PC-3 (cell line): ENCODE measurements at regions not wholly inside any gene's neighbourhood (a gene's known extent, or its start where the extent isn't known, plus 50 kb on each side); places are given as distances from the start of the nearest gene placed in this dataset.
"Not testable (repeated sequence)": the region's sequence is repeated elsewhere in the genome, so short reads cannot be mapped to it uniquely, and the experiment has no call there.

Experiments used
- ATAC-seq: fragments of 200-7000 bp; cut with Tn5 transposase; 2 replicates; pipeline ENCODE4 v1.9.1; 2020; ENCODE audit warnings: mild to moderate bottlenecking, moderate library complexity
- BruUV-seq: library from RNA; stranded (reverse); fragments of 400-500 nt; replicated peaks from 2 replicates; lab custom pipeline; 2021; lab: Mats Ljungman, UMichigan
- CTCF ChIA-PET: fragments of 300-600 bp; sonication (Branson Sonifier 250); formaldehyde crosslinking; loops from one replicate; lab custom pipeline; 2022; ENCODE audit warnings: antibody characterized with exemption; lab: Charles Lee
- POLR2A ChIA-PET: fragments of 300-600 bp; sonication (Branson Sonifier 250); formaldehyde crosslinking; loops from one replicate; lab custom pipeline; 2022; ENCODE audit warnings: antibody characterized with exemption; ENCODE audit not compliant: unreplicated experiment; lab: Charles Lee
- DNase-seq: peaks from one replicate; pipeline ENCODE4 v3.0.0-alpha.2; 2015
- H2AFZ ChIP-seq: fragments of 300-600 bp; sonication (generic); 2 replicates; pipeline ENCODE4 v1.6.0; 2016; ENCODE audit warnings: antibody characterized with exemption, low read length
- H3F3A ChIP-seq: fragments of 300-600 bp; sonication (generic); one replicate; pipeline ENCODE4 v1.6.0; 2017; ENCODE audit warnings: antibody characterized with exemption, low read length, control low read depth, mild to moderate bottlenecking; ENCODE audit not compliant: unreplicated experiment
- H3K27ac ChIP-seq: fragments of 300-600 bp; sonication (generic); 2 replicates; pipeline ENCODE4 v1.5.1; 2016; ENCODE audit warnings: mild to moderate bottlenecking, low read length
- H3K27me3 ChIP-seq: fragments of 300-600 bp; sonication (generic); 2 replicates; pipeline ENCODE4 v1.6.1; 2016; ENCODE audit warnings: low read length, mixed read lengths
- H3K36me3 ChIP-seq: fragments of 300-600 bp; sonication (generic); 2 replicates; pipeline ENCODE4 v1.6.1; 2016; ENCODE audit warnings: low read depth, mixed run types, low read length, mixed read lengths
- H3K4me1 ChIP-seq: fragments of 300-600 bp; sonication (generic); 2 replicates; pipeline ENCODE4 v1.5.1; 2016; ENCODE audit warnings: low read length; ENCODE audit not compliant: insufficient read depth
- H3K4me2 ChIP-seq: fragments of 300-600 bp; sonication (generic); 2 replicates; pipeline ENCODE4 v1.6.0; 2016; ENCODE audit warnings: low read length
- H3K4me3 ChIP-seq: fragments of 300-600 bp; sonication (generic); 2 replicates; pipeline ENCODE4 v1.5.1; 2016; ENCODE audit warnings: mild to moderate bottlenecking, low read length, mixed read lengths
- H3K79me2 ChIP-seq: fragments of 300-600 bp; sonication (generic); 2 replicates; pipeline ENCODE4 v1.6.1; 2017; ENCODE audit warnings: low read length, mixed read lengths
- H3K9ac ChIP-seq: fragments of 300-600 bp; sonication (generic); 2 replicates; pipeline ENCODE4 v1.6.0; 2016; ENCODE audit warnings: mild to moderate bottlenecking, low read length
- H3K9me2 ChIP-seq: fragments of 300-600 bp; sonication (generic); replicated peaks from 2 replicates; pipeline ENCODE4 v1.6.1; 2016; ENCODE audit warnings: mixed run types, low read length, mixed read lengths
- H3K9me3 ChIP-seq: fragments of 300-600 bp; sonication (generic); 2 replicates; pipeline ENCODE4 v1.6.1; 2016; ENCODE audit warnings: low read length, mixed read lengths
- H4K20me1 ChIP-seq: fragments of 300-600 bp; sonication (generic); 2 replicates; pipeline ENCODE4 v1.6.1; 2016; ENCODE audit warnings: low read length, mixed read lengths
- CTCF ChIP-seq: fragments of 300-600 bp; sonication (generic); conservative IDR thresholded peaks from 2 replicates; pipeline ENCODE4 v1.5.1; 2017; ENCODE audit warnings: antibody characterized with exemption, low read depth, mild to moderate bottlenecking, low read length
- EZH2 ChIP-seq: fragments of 300-600 bp; sonication (generic); IDR thresholded peaks from one replicate; pipeline ENCODE4 v1.6.1; 2017; ENCODE audit warnings: antibody characterized with exemption, mild to moderate bottlenecking, low read length; ENCODE audit not compliant: unreplicated experiment
- EZH2phosphoT487 ChIP-seq: fragments of 300-600 bp; sonication (generic); IDR thresholded peaks from 2 replicates; pipeline ENCODE4 v1.6.1; 2018; ENCODE audit warnings: mild to moderate bottlenecking, antibody characterized with exemption, low read length, borderline replicate concordance
- intact Hi-C: fragments of 100-400 bp; cut with micrococcal nuclease; formaldehyde crosslinking; loops from 2 replicates; pipeline ENCODE4 v1.9.0; 2023

GRCh38 chr6:168935628-168936010, 318.0 kb downstream of the THBS2 start:
- Histone ChIP-seq H3K4me3 (no peak overlapping the region), H3K27ac (no peak overlapping the region), H4K20me1 (no peaks in the 10 kb centered on the region), H3K4me2 (no peak overlapping the region), H3K36me3 (no peaks in the 10 kb centered on the region), H3K9me2 (no peaks in the 10 kb centered on the region), H3K9me3 (no peaks in the 10 kb centered on the region), H3K27me3 (peaks cover 34% of the 10 kb centered on the region), H3K4me1 (no peaks in the 10 kb centered on the region), H3F3A (no peaks in the 10 kb centered on the region), H2AFZ (no peak overlapping the region), H3K9ac (no peak overlapping the region), H3K79me2 (no peaks in the 10 kb centered on the region)
- DNase-seq (no peak), ATAC-seq (no peak)
- CTCF ChIA-PET = no interaction called here
- BruUV-seq = no TSS peak
- POLR2A ChIA-PET = no interaction called here
- intact Hi-C loops = no loop called here
- TF ChIP-seq EZH2 (no peak), EZH2phosphoT487 (no peak), CTCF (no peak)

- H2AFZ ChIP-seq = no peak overlapping the region
- no peaks in the 10 kb centered on the region for H3K9me2 ChIP-seq
- intact Hi-C loops = no loop called here
- no peaks in the 10 kb centered on the region for H3K4me1 ChIP-seq
- H3K79me2 ChIP-seq = no peaks in the 10 kb centered on the region
- no peak for TF ChIP-seq EZH2
- TF ChIP-seq EZH2phosphoT487 = no peak
- no peak for TF ChIP-seq CTCF
- H3K4me3 ChIP-seq = no peak overlapping the region
- BruUV-seq = no TSS peak
- H3K27me3 ChIP-seq = peaks cover 28% of the 10 kb centered on the region
- no peak overlapping the region for H3K27ac ChIP-seq
- DNase-seq (no peak), ATAC-seq (no peak)
- POLR2A ChIA-PET = no interaction called here
- CTCF ChIA-PET = no interaction called here
- no peaks in the 10 kb centered on the region for H4K20me1 ChIP-seq
- no peaks in the 10 kb centered on the region for H3F3A ChIP-seq
- no peak overlapping the region for H3K4me2 ChIP-seq
- H3K9ac ChIP-seq = no peak overlapping the region
- no peaks in the 10 kb centered on the region for H3K36me3 ChIP-seq
- H3K9me3 ChIP-seq = no peaks in the 10 kb centered on the region
Measured at GRCh38 chr6:168934660-168935627, 318.7 kb downstream of the THBS2 start.

GRCh38 chr6:168932171-168932570, 321.5 kb downstream of the THBS2 start:
- H3F3A ChIP-seq, BruUV-seq, H3K4me3 ChIP-seq, H3K4me2 ChIP-seq, H2AFZ ChIP-seq, H3K27ac ChIP-seq, H3K4me1 ChIP-seq, H3K36me3 ChIP-seq, CTCF ChIA-PET, H3K79me2 ChIP-seq, DNase-seq, H3K9me3 ChIP-seq, H3K9me2 ChIP-seq, POLR2A ChIA-PET, H4K20me1 ChIP-seq, intact Hi-C loops, H3K9ac ChIP-seq, ATAC-seq: not testable (repeated sequence)
- peaks cover 24% of the 10 kb centered on the region for H3K27me3 ChIP-seq

GRCh38 chr6:168931072-168931471, 322.6 kb downstream of the THBS2 start:
- POLR2A ChIA-PET, H3K27ac ChIP-seq, H4K20me1 ChIP-seq, H3K4me1 ChIP-seq, H3K9me2 ChIP-seq, DNase-seq, H3K9ac ChIP-seq, ATAC-seq, intact Hi-C loops, H3F3A ChIP-seq, H2AFZ ChIP-seq, BruUV-seq, H3K9me3 ChIP-seq, CTCF ChIA-PET, H3K36me3 ChIP-seq, H3K4me2 ChIP-seq, H3K79me2 ChIP-seq, H3K4me3 ChIP-seq: not testable (repeated sequence)
- H3K27me3 ChIP-seq = peaks cover 28% of the 10 kb centered on the region
